ENCODE measurements at regions not wholly inside any gene's neighbourhood (a gene's known extent, or its start where the extent isn't known, plus 50 kb on each side); places are given as distances from the start of the nearest gene placed in this dataset.

DNA sequence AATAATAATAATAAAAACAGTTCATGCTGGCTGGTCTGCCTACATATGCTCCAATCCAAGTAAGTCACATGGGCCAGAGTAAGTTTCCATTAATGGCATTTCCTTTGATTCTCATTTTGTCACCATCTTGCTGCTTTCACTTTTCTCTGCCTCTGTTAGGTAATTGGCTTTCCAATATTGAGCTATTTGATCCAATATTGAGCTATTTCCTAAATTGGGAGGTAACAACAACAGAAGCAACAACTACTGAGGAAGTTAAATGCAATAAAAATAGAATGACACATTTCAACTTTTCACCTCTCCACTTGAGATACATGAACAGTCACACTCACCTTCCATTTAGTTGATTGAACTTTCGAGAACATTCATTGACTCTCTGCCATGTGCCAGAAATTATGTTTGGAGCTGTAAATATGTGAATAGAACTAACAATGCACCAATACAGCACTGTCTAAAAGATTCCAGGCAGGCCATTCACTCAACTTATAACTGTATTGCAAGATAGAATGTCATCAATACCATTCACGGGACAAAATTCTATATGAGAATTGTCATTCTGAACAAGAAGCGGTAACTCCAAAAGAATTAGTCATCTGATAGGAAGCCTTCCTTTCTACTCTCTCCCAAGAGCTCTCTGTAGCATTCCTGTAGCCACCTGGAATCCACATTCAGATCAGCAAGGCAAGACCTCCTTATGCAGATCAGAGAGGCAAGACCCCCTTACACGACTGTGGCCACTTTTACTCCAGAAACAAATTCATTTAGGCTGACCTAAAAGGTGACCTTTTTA lies 136.4 kb downstream of the PHLDA1 start:
- no peak for DNase-seq

DNA sequence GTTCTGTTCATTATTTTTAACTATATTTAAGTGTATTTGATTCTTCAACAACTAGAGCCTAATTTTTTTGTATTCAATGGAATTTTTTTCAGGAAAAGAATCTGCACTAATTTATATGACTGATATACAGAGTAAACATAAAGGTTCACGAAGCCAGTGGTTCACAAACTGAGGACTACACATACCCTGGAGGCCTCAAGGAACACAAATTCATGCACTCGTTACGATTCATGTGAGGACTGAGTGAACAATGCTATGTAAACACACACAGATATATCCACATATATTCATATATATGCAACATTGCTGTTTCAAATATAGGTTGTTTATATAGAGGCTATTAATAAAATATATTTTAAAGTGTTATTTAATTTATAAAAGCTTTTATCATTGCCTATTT lies 137.8 kb downstream of the PHLDA1 start:
- DNase-seq = no peak

DNA sequence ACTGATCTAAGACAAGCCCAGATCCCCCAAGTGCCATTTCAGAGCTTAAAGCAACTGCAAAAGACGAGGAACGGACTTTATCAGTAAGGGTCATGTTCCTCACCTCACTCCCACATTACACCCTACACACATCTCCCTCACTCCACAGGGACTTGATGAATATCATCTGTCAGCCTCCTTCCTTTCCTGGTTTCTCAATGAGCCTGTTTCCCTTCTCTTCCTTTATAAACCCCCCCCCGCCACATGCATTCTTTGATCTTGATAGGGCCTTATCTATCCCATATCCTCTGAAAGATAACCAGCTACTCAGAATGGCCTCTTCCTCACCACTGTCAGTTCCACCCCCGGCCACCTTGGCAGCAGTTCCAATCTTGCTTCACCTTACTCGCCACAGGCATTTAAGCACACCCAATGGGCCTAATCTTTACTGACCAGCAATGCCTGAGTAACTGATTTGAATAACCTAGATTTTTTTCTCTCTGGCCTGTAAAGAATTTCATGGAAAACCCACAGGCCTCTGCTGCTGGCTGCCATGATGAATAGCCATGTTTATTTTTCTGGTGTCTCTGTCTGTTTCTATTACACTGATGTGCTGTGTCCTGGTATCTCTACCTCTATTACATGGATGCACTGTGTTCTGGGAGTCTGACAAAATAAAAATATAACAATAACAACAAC lies 138.7 kb downstream of the PHLDA1 start:
- no peak for DNase-seq

DNA sequence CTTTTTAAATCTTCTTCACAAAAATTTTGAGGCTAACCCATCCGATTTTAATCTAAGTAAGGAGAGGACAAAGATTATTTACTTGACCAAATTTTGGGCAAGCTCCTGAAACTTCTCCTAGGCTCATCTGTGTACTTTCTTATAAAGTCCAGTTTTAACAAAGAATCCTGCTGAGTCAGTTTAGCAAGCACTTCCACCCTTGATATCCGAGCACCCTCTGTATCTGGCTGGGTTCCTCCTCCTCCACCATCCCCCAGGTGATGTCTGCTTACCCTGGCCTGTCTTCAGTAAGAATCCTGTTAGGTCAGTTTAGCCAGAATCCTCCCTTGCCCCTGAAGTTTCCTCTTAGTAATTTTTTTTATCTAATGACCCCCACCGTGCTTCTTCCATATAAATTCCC lies 140.5 kb downstream of the PHLDA1 start:
- no peak for DNase-seq

DNA sequence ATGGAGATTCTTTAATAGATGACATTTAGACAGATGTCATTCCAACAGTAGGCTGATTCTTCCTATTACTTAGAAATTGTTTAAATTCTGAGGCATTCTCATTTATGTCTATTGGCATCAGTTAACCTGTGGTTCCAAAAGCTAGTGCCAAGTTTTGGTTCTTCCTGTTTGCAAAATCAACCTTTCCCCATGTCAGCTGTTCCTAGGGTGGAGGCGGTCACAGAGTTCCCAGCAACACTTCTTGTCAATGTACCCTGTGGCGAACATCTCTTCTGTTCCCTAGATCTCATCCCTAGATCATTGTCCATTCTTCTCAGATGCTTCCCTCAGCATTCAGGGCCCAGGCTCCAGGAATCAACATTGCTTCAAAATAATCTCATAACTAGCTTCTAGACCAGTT lies 140.9 kb downstream of the PHLDA1 start:
- no peak for DNase-seq

DNA sequence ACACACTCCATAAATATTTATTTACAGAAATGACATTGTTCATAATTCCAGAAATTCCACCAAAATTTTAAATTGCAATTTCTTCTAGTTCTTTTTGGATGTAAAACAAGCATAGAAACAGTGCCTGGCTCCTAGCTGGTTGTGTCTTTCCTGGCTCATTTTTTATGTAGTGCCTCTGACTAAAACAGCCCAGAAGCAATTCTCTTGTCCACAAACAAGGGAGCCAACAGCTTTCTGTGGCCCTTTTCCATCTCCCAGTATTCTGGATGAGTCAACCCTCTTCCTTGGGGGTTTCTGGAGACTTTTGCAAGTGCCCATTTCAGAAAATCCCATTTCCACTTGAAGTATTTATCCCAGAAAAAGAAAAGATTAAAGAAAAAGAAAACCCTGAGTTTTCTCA lies 141.4 kb downstream of the PHLDA1 start:
- DNase-seq = no peak

DNA sequence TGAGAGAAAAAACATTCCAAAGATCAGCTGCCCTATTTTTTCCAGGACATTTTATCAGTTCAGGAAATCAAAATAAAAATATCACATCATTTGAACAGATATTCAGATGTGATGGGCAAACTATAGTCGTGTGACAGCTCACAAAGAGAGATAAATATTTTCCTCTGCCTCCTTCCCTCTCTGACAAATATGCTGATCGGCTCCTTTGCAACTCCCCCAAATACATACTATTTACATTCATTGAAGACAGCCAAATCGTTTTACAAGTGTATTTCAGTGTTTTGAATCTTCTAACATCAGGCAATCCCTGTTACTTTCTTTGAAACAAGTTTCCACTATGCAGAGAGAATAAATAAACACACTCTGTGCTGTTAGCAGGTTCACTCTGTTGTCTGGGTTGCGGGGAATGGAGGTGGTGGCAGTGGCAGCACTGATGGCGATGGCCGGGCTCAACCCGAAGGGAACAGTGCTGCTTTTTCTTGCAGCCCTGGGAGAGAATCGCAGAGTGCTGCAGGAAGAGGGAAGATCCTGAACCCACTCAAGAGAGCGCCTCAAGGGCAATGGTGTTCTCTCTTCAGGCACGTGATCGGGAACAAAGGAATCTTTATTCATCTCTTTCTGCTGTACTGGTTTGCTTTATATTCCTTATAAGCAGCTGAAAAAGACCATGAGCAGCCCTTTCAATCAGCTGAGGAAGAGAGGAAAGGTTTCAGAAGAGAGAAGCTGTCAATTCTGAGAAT lies 142.5 kb downstream of the PHLDA1 start:
- no peak for DNase-seq

DNA sequence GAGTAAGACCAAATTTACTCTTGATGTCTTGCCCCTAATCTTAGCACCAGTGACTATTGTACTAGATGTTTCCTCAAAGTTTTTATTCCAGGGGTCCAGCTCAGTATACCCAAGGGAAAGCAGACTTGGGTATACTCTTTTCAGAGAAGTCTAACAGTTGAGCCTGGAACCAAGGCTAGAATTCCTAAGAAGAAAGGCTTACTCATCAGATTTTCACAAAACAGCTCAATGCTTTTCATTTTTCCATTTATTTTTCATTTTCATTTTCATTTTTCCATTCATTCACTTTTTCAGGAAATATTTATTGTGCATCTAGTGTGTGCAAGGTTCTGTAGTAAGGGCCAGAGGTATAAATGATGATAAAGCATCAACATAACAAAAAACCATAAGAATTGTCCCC lies 143.2 kb downstream of the PHLDA1 start:
- no peak for DNase-seq

DNA sequence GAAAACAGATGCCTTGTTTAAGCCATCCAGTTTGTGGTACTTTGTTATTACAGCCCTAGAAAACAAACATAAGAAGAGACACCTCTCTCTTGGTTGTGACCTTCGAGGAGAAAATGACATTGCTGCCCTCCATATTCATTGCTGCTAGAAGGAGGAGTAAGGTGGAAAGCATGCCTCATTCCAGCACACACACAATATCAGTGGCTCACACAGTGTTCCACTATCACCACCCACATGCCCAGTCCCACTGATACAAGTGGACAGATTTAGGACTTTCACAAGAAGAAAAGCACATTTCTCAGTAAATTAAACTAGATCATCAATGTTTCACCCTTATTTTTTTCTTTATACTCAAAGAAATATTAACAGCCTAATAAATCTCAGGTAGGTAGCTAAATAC lies 143.6 kb downstream of the PHLDA1 start:
- no peak for DNase-seq

DNA sequence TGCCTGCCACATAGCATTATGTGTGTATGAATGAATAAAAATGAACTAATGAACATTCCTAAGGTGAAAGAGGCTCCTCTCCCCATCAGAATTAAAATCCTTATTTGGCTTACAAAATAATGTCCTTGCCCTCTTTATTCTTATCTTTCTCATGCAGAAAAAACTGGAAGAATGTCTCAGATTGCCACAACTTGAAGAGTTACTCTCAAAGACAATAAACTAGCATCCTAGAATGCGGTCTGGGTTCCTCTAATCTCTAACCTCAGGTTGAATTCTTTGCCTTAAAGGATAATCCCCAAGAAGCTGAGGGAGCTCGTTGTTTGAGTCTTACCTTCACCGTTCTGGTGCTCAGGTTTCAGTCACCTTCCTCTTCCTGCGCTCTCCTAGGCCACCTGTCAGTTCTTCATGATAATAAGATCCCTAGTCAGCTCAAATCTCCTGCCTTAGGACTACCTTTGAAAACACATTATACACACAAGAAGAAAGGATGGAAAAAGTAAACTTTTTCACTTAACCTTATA lies 147.1 kb downstream of the PHLDA1 start:
- no peak for DNase-seq

DNA sequence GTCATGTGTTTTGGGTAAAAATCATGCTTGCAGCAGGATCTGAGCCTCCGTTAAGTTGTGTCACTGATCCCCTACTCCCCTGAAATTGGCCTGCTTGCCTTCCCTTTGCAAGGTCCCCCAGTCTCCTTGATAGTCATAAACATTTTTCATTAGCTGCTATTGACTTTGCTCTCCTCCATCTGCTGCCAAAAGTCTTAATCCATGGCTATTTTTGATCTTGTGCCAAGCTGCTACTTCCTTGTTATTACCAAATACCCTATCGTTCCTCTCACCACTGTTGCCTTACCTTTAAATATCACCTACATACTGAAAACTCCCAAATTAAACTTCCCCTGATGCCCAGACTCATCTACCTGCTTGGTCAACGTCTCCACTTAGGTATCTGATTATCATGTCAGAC lies 148.3 kb downstream of the PHLDA1 start:
- DNase-seq = no peak

DNA sequence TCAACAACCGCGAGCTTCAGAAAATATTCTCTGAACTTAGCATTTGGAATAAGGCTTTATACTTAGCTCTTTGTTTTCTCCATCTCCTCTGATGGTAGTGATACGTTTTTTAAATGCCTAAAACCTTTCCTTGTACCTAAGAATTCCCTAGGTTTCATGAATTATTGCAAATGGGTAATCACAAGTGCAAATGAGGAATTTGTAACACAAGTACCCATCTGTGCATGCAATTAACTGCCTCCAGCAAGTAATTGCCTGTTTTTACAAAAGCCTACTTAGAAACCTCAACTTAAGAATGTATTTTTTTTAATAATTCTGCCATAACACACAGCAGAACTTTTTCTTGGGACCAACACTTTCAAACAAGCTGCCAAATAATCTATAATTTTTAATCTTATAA lies 149.2 kb downstream of the PHLDA1 start:
- no peak for DNase-seq

DNA sequence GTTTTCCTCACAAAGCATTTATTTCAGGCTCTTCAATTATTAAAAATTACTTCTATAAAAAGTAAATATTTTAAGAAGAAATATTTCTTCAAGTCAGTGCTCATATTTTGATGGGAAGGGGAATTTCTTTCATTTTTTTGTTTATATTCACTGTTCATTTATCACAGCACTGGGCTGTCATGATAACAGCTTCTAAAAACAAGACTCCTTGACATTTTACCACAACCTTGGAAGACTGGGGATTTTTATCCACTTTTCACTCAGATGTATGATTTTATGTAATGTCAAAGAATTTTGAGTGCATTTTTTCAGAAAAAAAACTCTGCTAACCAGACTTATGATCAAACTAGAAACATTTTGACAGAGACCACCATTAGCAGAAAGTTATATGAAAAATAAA lies 149.7 kb downstream of the PHLDA1 start:
- no peak for DNase-seq

DNA sequence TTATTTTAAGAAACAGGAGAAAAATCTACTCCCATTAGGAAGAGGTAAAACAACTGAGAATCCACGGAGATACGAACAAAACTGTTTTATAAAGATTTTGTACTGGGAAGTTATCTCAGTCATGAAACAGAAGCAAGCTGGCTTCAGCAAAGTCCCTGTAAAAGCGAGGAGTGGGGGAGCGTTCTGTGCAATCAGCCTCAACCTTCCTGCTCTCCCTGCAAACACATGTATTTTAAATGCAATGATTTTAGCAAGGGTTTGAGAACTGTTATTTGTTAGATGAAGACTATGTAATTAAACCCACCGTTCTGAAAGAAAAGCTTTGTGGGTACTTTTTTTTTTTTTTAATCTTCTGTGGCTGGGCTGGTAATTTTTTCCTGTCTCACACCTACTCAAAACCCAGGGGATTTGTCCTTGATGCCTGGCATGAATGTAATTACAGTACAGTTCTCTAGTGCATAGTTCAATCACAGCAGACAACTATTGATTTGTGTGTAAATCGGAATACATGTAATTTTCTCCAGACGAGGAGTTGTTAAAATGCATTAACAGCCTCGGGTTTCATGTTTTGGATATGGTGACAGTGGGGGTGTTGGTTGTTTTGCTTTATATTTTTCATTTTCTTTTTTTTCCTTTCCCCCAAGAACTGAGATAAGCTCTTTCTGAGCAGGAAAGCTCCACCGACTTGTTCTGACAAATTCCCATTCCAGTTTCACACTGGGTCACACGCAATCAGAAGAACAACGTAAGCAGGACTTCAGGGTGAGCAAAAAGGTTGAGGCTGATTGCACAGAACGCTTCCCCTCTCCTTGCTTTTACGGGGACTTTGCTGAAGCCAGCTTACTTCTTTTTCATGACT lies 153.6 kb downstream of the PHLDA1 start:
- DNase-seq = peak in 1 of 2 experiments; percentile 4

DNA sequence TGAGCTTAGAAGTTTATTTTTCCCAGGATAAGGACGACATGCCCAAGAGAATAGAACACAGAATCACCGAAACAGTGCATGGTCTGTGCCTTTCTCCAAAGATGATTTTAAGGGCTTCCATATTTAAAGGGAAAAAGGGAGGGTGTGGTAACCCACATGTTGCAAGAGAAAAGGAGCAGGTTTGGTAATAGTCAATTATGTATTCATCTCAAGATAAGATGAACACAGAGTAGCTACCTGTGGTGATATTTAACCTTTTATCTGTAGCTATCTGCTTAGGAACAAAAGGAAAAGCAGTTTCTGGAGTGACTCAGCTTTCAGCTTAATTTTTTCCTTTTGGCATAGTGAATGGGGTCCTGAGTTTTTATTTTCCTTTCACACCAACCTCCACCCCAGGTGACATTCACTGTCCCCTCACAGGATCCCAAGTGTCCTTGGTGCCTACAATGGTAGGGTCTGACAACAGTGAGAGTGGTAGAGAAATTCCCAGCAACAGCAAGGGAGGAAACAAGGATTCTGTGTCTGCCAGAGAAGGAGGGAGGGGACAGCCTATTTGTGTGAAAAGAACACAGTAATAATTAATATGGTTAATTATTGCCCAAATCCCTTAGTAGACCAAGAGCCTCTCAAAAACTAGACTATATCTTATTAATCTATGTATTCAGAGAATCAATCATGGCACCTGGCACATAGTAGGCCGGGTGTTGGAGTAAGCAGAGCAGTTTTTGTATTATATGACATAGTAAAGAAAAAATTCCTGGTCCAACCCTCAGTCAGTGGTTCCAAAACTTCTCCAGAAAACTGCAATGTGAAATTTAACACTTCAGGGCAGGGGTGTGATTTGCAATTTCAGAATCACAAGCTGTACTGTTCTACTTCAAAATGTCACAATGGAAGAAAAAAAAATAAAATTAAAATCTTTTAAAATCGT lies 154.5 kb downstream of the PHLDA1 start:
- DNase-seq = no peak

DNA sequence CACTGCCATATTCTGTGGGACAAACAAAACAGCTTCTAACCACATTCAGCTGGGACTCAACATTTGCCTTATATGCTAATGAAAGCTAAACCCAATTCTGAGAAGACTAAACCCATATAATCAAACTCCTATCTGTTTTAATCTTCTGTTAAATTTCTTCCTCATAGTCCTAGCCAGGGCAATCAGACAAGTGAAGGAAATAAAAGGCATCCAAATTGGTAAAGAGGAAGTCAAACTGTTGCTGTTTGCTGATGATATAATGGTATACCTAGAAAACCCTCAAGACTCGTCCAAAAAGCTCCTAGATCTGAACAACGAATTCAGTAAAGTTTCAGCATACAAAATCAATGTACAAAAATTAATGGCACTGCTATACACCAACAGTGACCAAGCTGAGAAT lies 157.1 kb downstream of the PHLDA1 start:
- DNase-seq = no peak

DNA sequence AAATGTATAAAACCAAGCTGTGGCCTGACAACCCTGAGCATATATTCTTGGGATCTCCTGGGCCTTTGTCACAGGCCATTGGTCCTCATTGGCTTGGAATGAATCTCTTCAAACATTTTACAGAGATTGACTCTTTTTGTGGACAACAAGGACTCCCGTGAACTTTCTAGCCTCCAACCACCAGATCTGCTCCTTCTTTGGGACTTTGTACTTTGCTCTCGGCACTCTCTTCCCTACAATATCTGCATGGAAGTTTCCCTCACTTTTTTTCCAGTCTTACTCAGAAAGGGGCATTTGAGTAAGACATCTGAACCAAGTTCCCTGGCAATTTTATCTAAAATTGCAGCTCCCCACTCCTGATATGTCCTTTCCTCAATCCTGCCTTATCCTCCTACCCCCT lies 158.8 kb downstream of the PHLDA1 start:
- DNase-seq = no peak

DNA sequence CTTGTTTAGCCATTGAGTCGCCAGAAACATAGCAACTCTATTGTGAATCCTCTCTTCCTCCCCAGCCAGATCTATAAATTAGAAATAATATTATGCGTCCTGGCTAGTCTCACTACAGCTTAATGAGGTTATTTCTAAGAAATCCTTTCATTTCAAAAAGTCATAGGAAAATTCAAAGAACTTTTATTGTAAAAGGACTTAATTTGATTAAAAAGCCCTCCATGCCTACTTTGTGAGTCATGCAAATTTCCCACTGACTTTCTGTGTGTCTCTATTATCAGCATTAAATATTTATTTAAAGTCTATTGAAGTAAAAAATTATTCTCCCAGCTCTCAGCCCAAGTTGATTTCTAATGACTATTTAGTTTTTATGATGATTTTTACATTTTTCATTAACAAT lies 160.7 kb downstream of the PHLDA1 start:
- DNase-seq = no peak

DNA sequence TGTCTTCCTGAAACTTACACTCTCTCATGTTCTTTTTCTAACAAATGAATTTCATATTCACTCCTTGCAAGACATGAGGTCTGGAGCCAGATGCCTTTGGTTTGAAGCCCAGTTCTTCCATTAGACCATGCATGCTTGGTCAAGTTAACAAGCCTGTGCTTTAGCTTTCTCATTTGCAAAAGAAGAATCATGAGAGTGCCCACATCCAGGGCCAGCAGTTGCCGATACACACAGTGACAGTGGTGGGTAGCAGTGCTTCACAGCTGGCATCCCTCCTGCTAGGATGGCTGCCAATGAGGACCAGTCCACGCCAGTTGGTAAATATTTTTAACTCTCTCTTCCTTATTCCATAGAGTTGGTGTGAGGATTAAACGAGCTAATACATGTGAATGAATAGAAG lies 163.1 kb downstream of the PHLDA1 start:
- DNase-seq = no peak

DNA sequence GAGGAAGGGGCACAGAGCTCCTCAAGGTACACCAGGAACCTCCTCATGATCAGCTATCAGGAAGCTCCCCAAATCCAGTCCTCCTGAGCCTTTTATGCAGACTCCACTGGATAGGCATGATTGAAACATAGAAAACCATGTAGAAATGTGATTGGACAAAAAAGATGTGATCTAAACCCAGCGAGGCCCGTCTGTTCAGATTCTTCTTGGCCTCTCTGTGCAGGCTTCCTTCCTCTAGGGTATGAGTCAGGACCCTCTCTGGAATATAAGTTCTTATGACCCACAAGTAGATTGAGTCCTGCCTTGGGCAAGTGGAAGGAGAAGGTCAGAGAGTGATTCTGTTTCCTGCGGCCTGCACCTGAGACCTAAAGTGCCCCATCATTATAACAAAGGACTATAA lies 166.3 kb downstream of the PHLDA1 start:
- no peak for DNase-seq

DNA sequence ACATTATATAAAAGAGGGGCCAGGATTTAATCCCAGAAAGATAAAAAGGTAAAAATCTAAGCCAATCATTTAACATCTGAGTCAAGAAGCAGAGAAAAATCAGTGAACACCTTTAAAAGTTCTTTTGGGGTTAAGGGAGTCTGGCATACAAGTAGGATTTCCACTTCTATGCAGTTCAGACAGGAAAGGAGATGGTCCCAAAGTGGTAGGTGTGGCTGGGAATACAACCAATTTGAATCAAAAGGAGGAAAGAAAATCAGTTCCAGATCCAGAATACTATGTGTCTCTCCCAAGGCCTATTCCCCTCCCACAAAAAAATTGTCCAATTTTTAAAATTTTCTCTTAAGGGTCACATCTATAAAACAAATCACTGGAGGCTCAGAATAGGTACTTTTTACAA lies 167.4 kb downstream of the PHLDA1 start:
- DNase-seq = no peak

DNA sequence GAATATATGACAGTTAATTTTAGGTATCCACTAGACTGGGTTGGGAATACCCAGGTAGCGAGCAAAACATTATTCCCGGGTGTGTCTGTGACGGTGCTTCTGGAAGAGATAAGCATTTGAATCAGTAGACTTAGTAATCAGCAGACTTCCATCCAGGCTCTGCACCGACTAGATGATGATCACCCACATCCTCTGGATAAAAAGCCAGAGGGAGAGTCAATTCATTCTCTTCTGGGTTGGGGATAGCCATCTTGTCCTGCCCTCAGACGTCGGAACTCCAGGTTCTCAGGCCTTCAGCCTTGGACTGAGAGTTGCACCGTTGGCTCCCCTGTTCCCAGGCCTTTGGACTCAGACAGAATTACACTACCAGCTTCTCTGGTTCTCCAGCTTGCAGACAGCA lies 168.0 kb downstream of the PHLDA1 start:
- no peak for DNase-seq

All from stimulated activated CD4-positive, alpha-beta T cell treated with anti-CD3 and anti-CD28 coated beads, Interleukin-4, amount 100 ng/mL, for 4 hours (primary cell).